Smooth muscle cell (in vitro differentiated cells): ENCODE measurements at regions not wholly inside any gene's neighbourhood (a gene's known extent, or its start where the extent isn't known, plus 50 kb on each side); places are given as distances from the start of the nearest gene placed in this dataset.

Source experiments
- DNase-seq: peaks from one replicate; lab custom pipeline; 2025; ENCODE audit not compliant: unreplicated experiment; lab: John Stamatoyannopoulos, UW
- H2AFZ ChIP-seq: fragments of 200-600 bp; sonication (generic); 2 replicates; pipeline ENCODE4 v1.6.0; 2016; ENCODE audit warnings: antibody characterized with exemption, low read depth, mild to moderate bottlenecking
- H3F3A ChIP-seq: fragments of 200-600 bp; sonication (generic); 2 replicates; pipeline ENCODE4 v1.6.0; 2017; ENCODE audit warnings: antibody characterized with exemption, low read depth
- H3K27ac ChIP-seq: fragments of 200-600 bp; sonication (generic); 2 replicates; pipeline ENCODE4 v1.5.1; 2016; ENCODE audit warnings: low read depth, mild to moderate bottlenecking
- H3K27me3 ChIP-seq: fragments of 200-600 bp; sonication (generic); 2 replicates; pipeline ENCODE4 v1.6.1; 2016; ENCODE audit warnings: low read depth, mild to moderate bottlenecking
- H3K36me3 ChIP-seq: fragments of 200-600 bp; sonication (generic); 2 replicates; pipeline ENCODE4 v1.5.1; 2016; ENCODE audit warnings: low read depth
- H3K4me1 ChIP-seq: fragments of 200-600 bp; sonication (generic); 2 replicates; pipeline ENCODE4 v1.5.1; 2016; ENCODE audit warnings: low read depth
- H3K4me2 ChIP-seq: fragments of 200-600 bp; sonication (generic); 2 replicates; pipeline ENCODE4 v1.6.0; 2016; ENCODE audit warnings: mild to moderate bottlenecking
- H3K4me3 ChIP-seq: fragments of 200-600 bp; sonication (generic); 2 replicates; pipeline ENCODE4 v1.5.1; 2016; ENCODE audit warnings: mild to moderate bottlenecking
- H3K79me2 ChIP-seq: fragments of 200-600 bp; sonication (generic); 2 replicates; pipeline ENCODE4 v1.6.0; 2016; ENCODE audit warnings: low read depth, mild to moderate bottlenecking
- H3K9ac ChIP-seq: fragments of 200-600 bp; sonication (generic); 2 replicates; pipeline ENCODE4 v1.6.0; 2016; ENCODE audit warnings: low read depth
- H3K9me3 ChIP-seq: fragments of 200-600 bp; sonication (generic); replicated peaks from 2 replicates; pipeline ENCODE4 v1.5.1; 2016; ENCODE audit warnings: low read depth
- H4K20me1 ChIP-seq: fragments of 200-600 bp; sonication (generic); 2 replicates; pipeline ENCODE4 v1.6.0; 2016; ENCODE audit warnings: low read depth
- CTCF ChIP-seq: fragments of 200-600 bp; sonication (generic); IDR thresholded peaks from 2 replicates; pipeline ENCODE4 v1.5.1; 2017; ENCODE audit warnings: borderline replicate concordance, mild to moderate bottlenecking, antibody characterized with exemption; ENCODE audit not compliant: insufficient read depth, poor library complexity, severe bottlenecking
- WGBS: methylation state at CpG from one replicate; pipeline ENCODE4 v1.1.7; 2016; ENCODE audit warnings: low lambda C conversion rate; 5-methylcytosine and 5-hydroxymethylcytosine counted together

- Histone ChIP-seq H2AFZ (peak overlapping the region; percentile 23), H3K79me2 (no peaks in the 10 kb centered on the region), H3K9ac (no peak overlapping the region), H3K4me1 (no peaks in the 10 kb centered on the region), H4K20me1 (no peaks in the 10 kb centered on the region), H3K36me3 (no peaks in the 10 kb centered on the region), H3K27ac (no peak overlapping the region), H3K27me3 (no peaks in the 10 kb centered on the region), H3F3A (no peaks in the 10 kb centered on the region), H3K4me3 (no peak overlapping the region), H3K4me2 (no peak overlapping the region), H3K9me3 (no peaks in the 10 kb centered on the region)
- no peak for DNase-seq
- whole genome bisulfite sequencing: 68% methylated on average over 3 of the region's 3 CpGs
- TF ChIP-seq CTCF: no peak
Observed at GRCh38 chr2:53485021-53485728, 282.4 kb upstream of the CHAC2 start.

DNA sequence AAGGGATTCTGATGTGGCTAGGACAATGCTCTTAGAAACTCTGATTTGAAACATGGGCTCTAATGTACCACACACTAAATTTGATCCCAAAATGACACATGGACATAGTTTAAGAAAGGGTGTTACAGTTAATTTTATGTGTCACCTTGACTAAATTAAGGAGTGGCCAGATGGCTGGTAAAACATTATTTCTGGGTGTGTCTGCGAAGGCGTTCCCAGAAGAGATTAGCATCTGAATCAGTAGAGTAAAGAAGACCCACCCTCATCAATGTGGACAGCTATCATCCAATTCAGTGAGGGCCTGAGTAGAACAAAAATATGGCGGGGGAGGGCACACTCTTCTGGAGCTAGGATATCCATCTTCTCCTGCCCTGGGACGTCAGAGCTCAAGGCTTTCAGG is 283.1 kb upstream of the CHAC2 start:
- no peak for DNase-seq
- H3K4me3 ChIP-seq: no peak overlapping the region
- TF ChIP-seq CTCF: no peak
- H3K27ac ChIP-seq: no peak overlapping the region
- no peaks in the 10 kb centered on the region for H3F3A ChIP-seq
- H3K9ac ChIP-seq: no peak overlapping the region
- no peaks in the 10 kb centered on the region for H4K20me1 ChIP-seq
- H3K4me2 ChIP-seq: no peak overlapping the region
- H2AFZ ChIP-seq: no peak overlapping the region
- H3K9me3 ChIP-seq: no peaks in the 10 kb centered on the region
- H3K36me3 ChIP-seq: no peaks in the 10 kb centered on the region
- no peaks in the 10 kb centered on the region for H3K27me3 ChIP-seq
- H3K79me2 ChIP-seq: no peaks in the 10 kb centered on the region
- WGBS: 98% methylated on average over 4 of the region's 4 CpGs
- no peaks in the 10 kb centered on the region for H3K4me1 ChIP-seq

- Histone ChIP-seq H3K4me3 (no peak overlapping the region), H3K27me3 (no peaks in the 10 kb centered on the region), H3K9ac (no peak overlapping the region), H3K4me2 (no peak overlapping the region), H3K9me3 (no peaks in the 10 kb centered on the region), H3K27ac (no peak overlapping the region), H3K36me3 (no peaks in the 10 kb centered on the region), H2AFZ (no peak overlapping the region), H3F3A (no peaks in the 10 kb centered on the region), H3K79me2 (no peaks in the 10 kb centered on the region), H3K4me1 (no peaks in the 10 kb centered on the region), H4K20me1 (no peaks in the 10 kb centered on the region)
- no peak for TF ChIP-seq CTCF
- DNase-seq: no peak
- 61% methylated on average over 1 of the region's 1 CpG for WGBS
Observed at GRCh38 chr2:53477517-53477916, 290.1 kb upstream of the CHAC2 start.

DNA sequence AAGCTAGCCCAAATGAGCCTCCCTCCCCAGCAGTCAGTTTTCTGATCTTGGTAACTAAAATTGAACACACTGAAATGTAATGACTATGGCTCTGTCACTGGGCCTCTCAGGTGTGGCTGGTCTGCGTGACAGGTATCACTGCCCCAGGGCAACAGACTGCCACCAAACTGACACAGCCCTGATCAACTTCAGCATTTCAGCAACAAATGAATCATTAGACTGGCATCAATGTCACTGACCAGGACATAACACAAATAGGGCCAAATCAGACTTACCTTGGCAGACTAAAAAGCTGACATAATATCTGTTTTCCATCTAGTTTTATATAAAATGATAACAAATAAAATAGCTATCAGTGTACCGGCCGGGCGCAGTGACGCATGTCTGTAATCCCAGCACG is 290.8 kb upstream of the CHAC2 start:
- Histone ChIP-seq H3K4me3 (no peak overlapping the region), H2AFZ (no peak overlapping the region), H3K79me2 (no peaks in the 10 kb centered on the region), H3K27me3 (no peaks in the 10 kb centered on the region), H3K36me3 (no peaks in the 10 kb centered on the region), H3K9me3 (no peaks in the 10 kb centered on the region), H4K20me1 (no peaks in the 10 kb centered on the region), H3K27ac (no peak overlapping the region), H3K4me2 (no peak overlapping the region), H3K4me1 (no peaks in the 10 kb centered on the region), H3K9ac (no peak overlapping the region), H3F3A (no peaks in the 10 kb centered on the region)
- TF ChIP-seq CTCF: no peak
- DNase-seq: no peak
- 88% methylated on average over 6 of the region's 6 CpGs for WGBS
